ENCODE measurements at regions not wholly inside any gene's neighbourhood (a gene's known extent, or its start where the extent isn't known, plus 50 kb on each side); places are given as distances from the start of the nearest gene placed in this dataset.

- DNase-seq = no peak
These were observed 994.2 kb downstream of the ADGRL3 start for GRCh38 chr4:62194342-62194741.

- no peak for DNase-seq
These were observed 993.6 kb downstream of the ADGRL3 start for GRCh38 chr4:62193761-62194160.

DNA sequence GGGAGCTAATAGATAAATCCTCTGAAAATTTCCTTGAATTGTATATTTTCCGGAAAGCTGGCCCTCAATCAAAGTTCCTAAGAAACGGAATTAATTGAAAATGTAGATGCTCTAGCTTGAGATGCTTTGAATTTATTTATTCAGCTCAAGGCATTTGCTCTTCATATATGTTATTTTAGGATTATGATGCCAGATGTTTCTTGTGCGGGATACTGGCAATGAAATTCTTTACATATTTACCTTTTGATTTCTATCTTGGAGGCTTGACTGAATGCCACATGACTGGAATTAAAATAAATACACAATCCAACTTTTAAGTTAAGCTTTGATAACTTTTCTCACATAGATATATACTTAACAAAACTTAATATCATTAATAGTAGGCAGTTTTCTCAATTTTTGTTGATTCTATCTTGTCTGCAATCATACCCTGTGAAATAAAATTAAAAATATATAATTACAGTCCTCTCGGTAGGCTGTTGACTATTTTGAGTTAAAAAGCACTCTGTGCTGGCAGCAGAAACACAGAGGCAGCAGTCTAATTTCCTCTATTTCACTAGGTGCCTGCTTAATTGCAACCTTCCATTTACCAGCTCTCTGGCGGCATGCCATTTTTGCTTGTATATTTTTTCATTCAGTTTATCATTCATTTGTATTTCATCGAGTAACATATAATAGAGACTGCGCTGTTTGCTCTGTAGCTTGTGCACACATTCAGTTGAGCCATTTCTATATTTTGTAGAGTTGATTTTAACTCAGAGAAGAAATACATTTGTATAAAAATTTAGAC, 991.5 kb downstream of the ADGRL3 start:
- DNase-seq = no peak

- DNase-seq = no peak
These were observed 970.1 kb downstream of the ADGRL3 start for GRCh38 chr4:62170235-62170634.

- DNase-seq = no peak
These were observed 968.6 kb downstream of the ADGRL3 start for GRCh38 chr4:62168681-62169080.

GRCh38 chr4:62162606-62163005, 962.5 kb downstream of the ADGRL3 start:
- DNase-seq = no peak

GRCh38 chr4:62161446-62161845, 961.3 kb downstream of the ADGRL3 start:
- DNase-seq = no peak

DNA sequence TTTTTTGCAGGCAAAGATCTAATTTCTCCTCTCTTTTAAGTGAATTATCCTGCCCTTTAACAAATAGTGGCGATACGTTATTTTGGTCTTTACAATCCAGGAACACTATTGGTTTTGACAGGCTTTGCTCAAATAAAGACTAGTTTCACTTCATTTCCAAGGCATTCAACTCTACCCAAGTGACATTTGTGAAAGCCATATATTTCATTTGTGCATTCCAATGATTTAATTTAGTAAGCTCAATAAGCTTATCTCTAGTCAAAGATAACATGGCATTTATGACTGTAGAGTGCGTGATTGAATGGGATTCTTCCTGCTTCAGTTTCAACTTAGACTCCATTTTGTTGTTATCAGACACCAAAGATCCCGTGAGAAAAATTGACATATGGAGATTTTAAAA, 959.8 kb downstream of the ADGRL3 start:
- no peak for DNase-seq

- DNase-seq = no peak
These were observed 959.2 kb downstream of the ADGRL3 start for GRCh38 chr4:62159306-62159705.

DNA sequence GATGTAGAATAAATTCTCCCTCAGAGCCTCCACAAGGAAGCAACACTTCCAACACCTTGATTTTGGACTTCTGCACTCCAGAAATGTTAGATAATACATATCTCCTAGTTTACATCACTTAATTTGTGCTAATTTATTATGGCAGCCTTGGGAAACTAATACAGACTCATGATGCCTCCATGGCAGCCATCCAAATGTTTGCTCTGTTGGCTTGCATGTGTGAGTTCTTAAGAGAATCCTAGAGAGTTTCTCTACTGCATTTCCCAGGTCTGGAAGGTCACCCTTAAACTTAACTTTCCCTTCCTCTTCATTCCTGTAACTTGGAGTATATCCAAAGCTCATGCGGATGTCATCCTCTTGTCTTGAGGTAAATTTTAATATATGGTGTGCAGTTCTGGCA, 956.1 kb downstream of the ADGRL3 start:
- no peak for DNase-seq

GRCh38 chr4:62145276-62145675, 945.1 kb downstream of the ADGRL3 start:
- DNase-seq = no peak

- DNase-seq = no peak
These were observed 944.3 kb downstream of the ADGRL3 start for GRCh38 chr4:62144431-62144830.

GRCh38 chr4:62135565-62136156, 935.5 kb downstream of the ADGRL3 start:
- DNase-seq = no peak

- no peak for DNase-seq
These were observed 933.9 kb downstream of the ADGRL3 start for GRCh38 chr4:62133977-62134376.

- no peak for DNase-seq
These were observed 933.2 kb downstream of the ADGRL3 start for GRCh38 chr4:62133101-62133897.

DNA sequence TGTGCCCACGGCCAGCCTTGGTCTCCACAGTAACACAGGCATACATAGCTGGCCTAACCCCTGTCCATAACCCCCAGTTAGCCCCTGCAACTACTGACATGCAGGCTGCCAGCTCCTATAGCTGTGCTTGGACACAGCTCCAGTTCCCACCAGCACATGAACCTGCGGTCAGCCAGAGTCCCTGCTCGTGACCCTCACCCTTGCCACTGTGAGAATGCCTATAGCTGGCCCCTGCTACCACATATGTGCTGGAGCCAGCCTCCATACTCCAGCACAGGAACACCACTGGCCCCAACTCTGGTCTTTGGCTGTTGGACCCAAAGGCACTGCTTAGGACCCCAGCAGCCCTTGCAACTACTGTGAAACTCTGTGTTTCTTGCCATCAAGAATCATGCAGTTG, 930.9 kb downstream of the ADGRL3 start:
- no peak for DNase-seq

GRCh38 chr4:62130637-62131036, 930.5 kb downstream of the ADGRL3 start:
- no peak for DNase-seq

GRCh38 chr4:62130230-62130629, 930.1 kb downstream of the ADGRL3 start:
- no peak for DNase-seq
